HFF-Myc (cell line): ENCODE measurements at regions not wholly inside any gene's neighbourhood (a gene's known extent, or its start where the extent isn't known, plus 50 kb on each side); places are given as distances from the start of the nearest gene placed in this dataset.

Experiments
- DNase-seq: peaks from one replicate; pipeline ENCODE4 v3.0.0-alpha.2; 2011; ENCODE audit warnings: low read depth; ENCODE audit errors: extremely low read depth
- H3K4me3 ChIP-seq: replicated peaks from 2 replicates; pipeline ENCODE4 v1.5.1; 2011; ENCODE audit warnings: low read depth, mild to moderate bottlenecking, control low read depth, low read length
- CTCF ChIP-seq: IDR thresholded peaks from 2 replicates; pipeline ENCODE4 v1.5.1; 2012; ENCODE audit warnings: mild to moderate bottlenecking, low read depth, low read length, control low read depth; ENCODE audit errors: missing control alignments

DNA sequence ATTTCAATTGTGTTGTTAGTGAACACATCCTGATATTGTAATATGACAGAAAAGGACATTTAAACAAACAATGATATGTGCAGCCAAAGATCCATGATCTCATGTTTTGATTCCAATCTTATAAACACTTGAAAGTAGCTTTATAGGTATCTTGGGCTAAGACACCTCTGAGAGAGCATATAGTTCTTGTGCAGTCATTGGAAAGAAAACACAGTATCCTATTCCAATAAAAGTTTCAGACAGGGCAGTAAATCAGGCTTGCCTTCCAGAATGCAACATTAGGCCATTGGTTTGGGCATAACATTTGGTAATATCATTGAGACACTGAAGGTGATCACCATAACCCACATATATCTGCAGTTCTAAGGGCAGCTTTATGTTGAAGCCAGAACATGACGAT, 188.3 kb upstream of the HCCS start:
- no peak for DNase-seq
- no peak overlapping the region for H3K4me3 ChIP-seq
- TF ChIP-seq CTCF: no peak

GRCh38 chrX:10923466-10923865, 187.7 kb upstream of the HCCS start:
- no peak for TF ChIP-seq CTCF
- DNase-seq: no peak
- no peak overlapping the region for H3K4me3 ChIP-seq

DNA sequence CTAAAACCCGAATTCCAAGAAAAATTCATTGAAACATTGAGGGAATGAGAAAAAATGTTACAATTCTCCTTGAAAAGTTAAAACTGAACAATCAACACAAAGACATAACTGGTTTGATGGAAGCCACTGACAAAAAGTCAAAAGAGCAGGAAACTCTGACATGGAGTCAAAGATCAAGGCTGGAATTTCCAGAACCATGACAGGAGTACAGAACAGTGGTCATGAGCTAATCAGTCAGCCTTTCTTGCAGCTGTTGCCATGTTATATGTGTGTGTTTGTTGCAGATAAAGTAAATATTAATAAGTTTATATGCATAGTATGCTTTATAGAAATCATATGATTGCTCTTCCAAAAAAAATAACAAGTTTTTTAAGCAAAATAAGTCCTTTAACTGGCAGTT, 184.7 kb upstream of the HCCS start:
- no peak overlapping the region for H3K4me3 ChIP-seq
- no peak for DNase-seq
- no peak for TF ChIP-seq CTCF

DNA sequence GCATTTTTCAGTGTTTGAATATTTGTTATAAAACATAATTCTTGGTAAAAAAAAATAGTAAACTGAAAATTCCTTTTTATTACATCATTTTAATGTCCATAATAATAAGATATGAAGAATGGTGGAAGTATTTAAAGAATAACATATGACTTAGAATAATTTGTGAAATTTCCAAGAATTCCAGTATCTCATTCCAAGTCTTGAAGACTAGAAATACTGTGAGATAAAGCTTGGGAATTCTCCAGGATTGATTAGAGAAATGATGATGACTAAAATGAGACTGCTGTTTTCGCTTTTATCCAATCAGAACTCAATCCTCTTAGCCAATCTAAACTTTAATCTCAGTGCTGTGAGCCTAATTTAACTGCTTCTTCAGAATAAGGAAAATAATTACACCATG, 184.2 kb upstream of the HCCS start:
- no peak for TF ChIP-seq CTCF
- DNase-seq: no peak
- no peak overlapping the region for H3K4me3 ChIP-seq

GRCh38 chrX:10929747-10930146, 181.4 kb upstream of the HCCS start:
- DNase-seq: no peak
- no peak overlapping the region for H3K4me3 ChIP-seq
- TF ChIP-seq CTCF: no peak

DNA sequence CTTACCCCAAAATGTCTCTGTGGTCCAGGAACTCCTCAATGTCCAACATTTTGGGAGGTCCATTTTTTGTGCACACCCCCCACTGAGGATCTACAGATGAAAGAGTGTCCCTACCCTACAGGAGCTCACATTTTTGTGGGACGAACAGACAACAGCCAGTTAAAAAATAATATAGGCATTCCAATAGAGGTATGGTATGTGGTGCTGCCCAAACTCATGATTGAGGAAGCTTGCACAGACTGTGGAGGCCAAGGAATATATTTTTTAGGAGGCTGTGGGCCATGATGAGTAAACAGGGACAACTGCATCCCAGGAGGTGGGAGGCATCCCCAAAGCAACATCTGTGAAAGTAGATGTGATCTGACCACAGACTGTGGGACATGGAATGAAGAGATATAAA, 181.0 kb upstream of the HCCS start:
- no peak for DNase-seq
- H3K4me3 ChIP-seq: no peak overlapping the region
- TF ChIP-seq CTCF: no peak

GRCh38 chrX:10931976-10932375, 179.2 kb upstream of the HCCS start:
- no peak for TF ChIP-seq CTCF
- DNase-seq: no peak
- H3K4me3 ChIP-seq: no peak overlapping the region
